LNCAP (cell line): ENCODE measurements at regions not wholly inside any gene's neighbourhood (a gene's known extent, or its start where the extent isn't known, plus 50 kb on each side); places are given as distances from the start of the nearest gene placed in this dataset.

Source experiments
- TF ChIP-seq, protein P1 (sequence below): fragments of 450-650 bp; IDR thresholded peaks from 2 replicates; pipeline ENCODE4 v1.5.1; 2017; ENCODE audit warnings: mild to moderate bottlenecking

DNA sequence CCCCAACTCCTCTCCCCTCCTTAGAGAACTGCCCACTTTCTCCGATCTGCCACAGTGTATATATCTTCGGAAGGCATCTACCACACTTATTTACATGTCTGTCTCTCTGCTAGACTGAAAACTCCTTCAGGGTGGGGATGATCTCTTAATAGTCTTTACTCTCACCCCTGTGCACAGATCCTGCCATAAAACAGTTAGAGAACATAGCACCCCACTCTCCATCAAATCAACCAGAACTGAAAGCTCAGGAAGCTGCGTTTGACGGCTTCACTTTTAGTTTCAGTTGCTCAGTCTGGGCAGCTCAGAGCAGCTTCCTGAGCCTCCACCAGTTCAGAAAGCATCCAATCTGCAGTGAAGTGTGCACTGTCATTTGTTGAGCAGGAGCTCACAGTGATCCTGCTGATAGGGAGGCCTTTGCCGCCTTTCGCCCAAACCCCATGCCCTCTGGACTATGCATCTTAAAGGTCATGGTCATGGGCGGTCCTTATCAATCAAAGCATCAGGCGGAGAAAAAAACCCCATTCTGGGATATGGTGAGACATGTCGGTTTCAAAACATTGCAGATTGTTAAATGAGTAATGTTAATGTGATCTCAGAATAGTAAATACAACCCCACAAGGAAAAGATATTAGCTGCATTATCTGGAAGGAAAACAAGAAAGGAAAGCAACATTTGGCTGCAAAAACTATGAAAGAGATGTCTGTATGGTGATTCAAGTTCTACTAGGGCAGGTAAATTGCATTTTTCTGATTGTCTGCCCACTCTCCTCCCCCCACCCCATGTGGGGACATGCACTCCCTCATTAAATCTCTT lies 167.1 kb upstream of the ADO start:
- TF ChIP-seq, protein P1, sequence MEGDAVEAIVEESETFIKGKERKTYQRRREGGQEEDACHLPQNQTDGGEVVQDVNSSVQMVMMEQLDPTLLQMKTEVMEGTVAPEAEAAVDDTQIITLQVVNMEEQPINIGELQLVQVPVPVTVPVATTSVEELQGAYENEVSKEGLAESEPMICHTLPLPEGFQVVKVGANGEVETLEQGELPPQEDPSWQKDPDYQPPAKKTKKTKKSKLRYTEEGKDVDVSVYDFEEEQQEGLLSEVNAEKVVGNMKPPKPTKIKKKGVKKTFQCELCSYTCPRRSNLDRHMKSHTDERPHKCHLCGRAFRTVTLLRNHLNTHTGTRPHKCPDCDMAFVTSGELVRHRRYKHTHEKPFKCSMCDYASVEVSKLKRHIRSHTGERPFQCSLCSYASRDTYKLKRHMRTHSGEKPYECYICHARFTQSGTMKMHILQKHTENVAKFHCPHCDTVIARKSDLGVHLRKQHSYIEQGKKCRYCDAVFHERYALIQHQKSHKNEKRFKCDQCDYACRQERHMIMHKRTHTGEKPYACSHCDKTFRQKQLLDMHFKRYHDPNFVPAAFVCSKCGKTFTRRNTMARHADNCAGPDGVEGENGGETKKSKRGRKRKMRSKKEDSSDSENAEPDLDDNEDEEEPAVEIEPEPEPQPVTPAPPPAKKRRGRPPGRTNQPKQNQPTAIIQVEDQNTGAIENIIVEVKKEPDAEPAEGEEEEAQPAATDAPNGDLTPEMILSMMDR = no peak

DNA sequence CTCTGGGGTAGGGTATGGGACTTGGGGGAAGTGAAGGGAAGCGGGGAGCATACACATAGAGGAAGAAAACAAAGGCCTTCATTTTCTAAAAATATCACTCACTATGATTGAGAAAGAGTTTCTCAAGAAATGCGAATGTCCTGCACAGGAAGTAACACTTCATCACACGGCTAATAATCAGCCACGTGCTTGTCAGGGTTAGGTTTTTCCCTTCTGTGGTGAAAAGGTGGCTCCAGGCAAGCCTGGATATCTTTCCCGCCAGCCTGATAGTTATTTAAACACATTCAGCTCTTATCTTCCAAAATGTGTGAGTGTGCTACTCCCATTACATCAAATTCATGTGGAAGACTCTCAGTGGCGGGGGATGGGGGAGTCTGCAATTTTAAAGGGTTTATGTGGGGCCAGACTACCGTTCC lies 166.4 kb upstream of the ADO start:
- TF ChIP-seq, protein P1 = no peak

DNA sequence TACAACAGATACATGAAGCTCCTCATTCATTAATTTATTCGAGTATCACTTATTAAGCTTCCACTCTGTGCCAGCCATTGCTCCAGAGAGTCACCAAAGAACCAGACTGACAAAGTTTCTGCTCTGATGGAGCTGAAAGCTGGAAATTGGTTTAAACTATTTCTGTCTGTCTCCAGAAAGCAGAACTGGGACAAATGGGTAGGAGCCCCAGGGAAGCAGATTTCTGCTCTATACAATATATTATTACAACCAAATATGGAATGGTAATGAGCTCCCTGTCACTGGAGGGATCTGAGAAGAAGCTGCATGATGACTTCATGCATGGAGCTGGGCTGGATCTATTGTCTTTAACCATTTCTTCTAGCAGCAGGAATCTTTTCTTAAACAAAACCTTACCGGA lies 165.4 kb upstream of the ADO start:
- TF ChIP-seq, protein P1 = no peak

DNA sequence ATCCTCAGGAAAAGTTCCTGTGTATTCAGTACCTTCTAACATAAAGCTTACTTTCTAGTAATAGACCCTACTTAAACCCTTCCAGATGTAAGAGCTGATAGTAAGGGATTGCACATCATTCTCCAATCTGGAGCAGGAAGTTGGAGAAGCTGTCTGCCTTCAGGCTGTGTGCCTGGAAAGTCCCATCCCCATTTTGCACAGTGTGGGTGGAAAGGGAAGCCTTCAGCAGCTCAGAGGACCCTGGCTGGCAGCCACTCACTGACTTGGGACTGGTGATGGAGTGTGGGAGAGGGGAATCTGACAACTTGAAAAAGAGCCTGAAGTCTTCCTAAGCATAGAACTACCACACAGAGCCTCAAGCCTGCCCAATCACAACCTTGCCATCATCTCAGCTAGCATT lies 164.1 kb upstream of the ADO start:
- TF ChIP-seq, protein P1 = no peak

DNA sequence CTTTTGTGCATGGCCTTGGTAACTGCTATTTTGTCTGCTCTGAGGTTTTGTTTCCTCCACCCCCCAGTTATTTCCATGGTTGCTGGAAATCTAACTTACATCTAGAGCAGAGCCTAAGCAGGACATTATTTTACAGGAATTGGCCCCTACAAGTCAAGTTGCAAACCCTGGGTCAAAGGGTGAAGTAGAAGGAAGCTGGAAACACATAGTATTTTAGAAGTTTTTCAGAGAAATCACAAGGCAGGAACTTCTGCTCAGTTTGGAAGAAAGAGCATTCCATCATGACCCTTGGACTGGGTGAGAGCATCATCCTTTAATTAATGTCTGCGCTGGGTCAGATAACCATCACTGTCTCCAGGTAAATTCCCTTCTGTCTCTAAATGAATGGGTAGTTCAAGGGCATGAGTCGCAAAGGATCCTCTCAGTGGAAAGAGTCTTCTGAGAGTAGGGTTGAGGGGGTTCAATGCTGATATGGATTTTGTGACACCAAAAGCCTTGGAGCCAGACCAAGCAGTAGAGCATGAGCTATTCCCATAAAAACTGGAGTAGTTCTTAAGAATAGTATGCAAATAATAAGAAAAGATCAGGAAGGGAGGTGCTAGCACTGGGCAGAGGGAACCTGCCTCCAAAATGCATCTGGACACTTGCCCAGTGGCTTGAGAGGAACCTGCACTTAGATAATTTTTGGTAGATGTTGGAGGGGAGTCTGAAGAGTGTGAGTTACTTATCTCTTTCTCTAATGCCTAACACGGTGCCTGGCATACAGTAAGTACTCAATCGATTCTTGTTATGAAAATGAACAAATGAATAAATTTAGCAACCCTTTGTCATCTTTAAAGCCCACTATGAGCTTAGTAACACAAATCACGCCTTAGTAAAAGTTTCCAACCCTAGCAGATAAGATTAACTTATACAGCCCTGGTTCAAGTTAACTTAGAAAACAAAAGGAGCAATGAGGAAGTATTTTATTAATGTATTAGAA lies 160.6 kb upstream of the ADO start:
- TF ChIP-seq, protein P1 = no peak

DNA sequence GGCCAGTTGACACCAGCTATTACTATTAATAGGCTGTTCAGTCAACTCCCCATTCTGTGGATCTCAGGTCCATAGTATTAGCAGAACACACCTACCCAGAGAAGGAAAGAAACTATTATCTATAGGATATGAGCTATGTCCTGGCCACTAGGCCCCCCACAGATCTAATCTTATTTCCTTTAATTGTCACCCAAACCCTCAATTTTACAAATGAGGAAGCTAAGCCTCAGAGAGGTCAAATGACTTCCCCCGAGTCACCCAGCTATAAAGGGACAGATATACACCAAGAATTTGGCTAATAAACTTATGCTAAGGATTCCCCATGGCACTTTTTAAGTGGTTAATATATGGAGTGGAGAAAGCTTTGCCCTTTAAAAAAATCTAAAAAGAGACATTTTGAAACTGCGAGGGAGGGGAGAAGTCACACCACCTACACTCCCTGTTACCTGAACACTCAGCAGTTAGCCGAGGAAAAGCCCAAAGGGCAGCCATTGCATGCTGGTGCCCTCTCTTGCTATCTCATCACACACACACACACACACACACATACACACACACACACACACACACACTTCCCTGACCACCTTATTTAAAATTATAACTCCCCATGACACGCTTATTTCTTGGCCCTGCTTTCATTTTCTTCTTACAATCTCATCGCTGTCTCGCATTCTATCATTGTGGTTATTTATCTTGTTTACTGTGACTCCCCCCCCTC lies 157.0 kb upstream of the ADO start:
- TF ChIP-seq, protein P1 = no peak

DNA sequence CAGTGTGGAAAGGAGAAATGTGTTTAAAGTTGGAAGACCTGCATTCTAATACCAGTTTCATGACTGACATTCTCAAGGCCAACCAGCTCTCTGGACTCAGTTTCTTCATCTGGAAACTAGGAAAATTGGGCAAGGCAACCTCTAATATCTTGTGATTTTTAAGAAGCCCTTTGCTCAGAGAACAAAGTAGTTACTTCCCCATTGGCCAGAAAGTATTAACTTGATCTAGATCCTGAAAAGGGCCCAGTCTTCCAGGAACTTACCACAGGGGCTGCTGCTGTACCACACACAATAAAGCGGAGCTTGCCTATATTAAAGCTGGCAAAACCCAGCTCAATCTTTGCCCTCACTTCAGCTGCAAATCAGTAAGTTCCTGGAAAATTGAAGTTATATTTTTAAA lies 155.6 kb upstream of the ADO start:
- TF ChIP-seq, protein P1 = no peak
